ENCODE measurements at regions not wholly inside any gene's neighbourhood (a gene's known extent, or its start where the extent isn't known, plus 50 kb on each side); places are given as distances from the start of the nearest gene placed in this dataset.

DNA sequence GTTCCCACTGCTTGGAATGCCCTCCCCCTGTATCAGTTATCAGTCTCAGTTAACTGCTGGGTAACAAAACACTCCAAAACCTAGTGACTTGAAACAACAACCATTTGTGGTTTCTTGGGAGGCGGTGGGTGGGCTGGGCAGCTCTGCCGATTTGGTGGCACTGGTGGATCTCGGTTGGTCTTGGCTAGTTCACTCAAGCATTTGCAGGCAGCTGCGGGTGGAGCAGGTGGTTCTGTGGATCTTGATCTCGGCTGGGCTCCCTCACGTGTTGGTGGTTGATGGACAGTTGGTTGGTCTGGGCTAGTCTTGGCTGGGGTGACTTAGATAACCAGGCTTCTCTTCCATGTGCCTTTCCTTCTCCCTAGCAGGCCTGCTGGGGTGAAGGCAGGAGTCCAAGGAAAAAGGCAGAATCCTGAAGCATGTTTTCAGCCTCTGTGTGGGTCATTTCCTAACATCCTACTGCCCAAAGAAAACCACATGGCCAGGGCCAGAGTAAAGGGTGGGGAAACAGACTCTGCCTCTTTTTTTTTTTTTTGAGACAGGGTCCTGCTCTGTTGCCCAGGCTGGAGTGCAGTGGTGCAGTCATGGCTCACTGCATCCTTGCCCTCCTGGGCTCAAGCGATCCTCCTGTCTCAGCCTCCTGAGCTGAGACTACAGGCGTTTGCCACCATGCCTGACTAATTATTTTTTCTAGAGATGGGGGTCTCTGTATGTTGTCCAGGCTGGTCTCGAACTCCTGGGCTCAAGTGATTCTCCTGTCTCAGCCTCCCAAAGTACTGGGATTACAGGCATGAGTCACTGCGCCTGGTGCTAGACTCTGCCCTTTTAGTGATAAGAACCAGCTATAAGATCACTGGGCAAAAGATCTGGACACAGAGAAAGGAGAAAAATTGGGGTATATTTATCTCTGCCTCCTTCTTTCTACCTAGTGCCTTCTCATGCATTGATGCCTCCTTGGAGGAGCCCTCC is 183.7 kb downstream of the RGS3 start:
- no peak for FAIRE-seq

DNA sequence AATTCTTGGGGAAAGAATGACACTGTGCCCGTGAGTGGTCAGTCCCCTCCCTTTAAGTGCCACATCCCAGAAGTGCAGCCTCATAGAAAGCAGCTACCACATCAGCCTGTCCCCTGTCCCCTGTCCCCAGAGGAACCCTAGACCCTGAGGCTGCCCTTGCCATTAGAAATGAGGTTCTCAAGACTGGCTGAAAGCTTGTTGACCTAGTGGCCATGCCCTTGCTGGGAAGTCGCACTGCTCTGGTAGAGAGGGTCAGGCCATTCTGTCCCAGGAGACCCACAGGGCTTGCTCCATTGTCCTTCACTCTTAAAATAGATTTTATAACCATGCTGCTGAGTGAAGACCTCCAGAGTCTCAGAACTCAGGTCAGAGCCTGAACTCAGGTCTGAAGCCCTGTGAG is 184.5 kb downstream of the RGS3 start:
- no peak for FAIRE-seq

- no peak for FAIRE-seq
These were observed 185.1 kb downstream of the RGS3 start for GRCh38 chr9:113648586-113648985.

GRCh38 chr9:113649054-113649453 is 185.5 kb downstream of the RGS3 start:
- no peak for FAIRE-seq

DNA sequence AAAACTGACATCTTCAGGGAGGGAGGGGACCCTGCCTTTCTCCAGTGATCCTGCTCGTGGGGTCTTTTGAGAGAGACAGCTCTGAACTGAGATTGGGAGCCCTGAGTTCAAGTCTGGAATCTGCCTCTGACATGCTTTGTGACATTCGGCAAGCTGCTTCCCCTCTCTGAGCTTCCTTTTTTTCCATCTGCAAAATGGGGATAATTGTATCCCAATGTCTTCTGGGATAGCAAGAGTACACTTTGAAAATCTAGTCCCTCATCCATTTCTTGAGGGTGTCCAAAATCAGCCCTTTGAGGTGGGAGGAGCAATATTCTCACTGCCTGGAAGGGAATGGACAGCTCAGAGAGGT is 186.3 kb downstream of the RGS3 start:
- FAIRE-seq = no peak

- no peak for FAIRE-seq
These were observed 186.9 kb downstream of the RGS3 start for GRCh38 chr9:113650207-113651131.

GRCh38 chr9:113651896-113652295 is 188.4 kb downstream of the RGS3 start:
- FAIRE-seq = no peak

DNA sequence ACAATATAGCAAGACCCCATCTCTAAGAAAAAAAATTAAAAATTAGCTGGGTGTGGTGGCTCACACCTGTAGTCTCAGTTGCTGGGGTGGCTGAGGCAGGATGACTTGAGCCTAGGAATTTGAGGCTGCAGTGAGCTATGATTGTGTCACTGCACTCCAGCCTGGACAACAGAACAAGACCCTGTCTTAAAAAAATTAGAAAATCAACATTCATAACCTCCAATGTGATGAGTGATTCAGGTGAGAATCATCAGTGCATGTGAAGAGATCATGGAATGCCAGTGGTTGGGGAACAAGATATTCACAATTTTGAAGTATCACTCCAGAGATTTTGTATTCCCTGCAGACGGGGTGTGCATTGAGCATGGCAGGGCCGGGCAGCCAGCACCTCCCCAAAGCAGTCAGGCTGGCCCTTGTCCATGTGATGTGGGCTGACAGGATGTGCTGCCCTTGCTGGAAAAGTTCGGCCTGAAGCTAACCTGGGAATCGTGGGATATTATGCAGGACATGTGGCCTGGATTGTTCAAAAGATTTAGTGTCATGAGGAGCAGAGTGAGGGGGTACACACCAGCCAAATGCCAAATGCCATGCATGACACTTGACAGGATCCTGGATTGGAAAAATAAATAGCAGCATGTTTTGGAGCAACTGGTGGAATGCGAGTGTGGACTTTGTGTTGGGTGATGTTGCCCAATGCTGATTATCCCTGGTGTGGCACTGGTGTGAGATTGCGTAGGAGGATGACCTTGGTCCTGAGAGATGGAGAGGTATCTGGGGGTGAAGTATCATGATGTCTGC is 189.0 kb downstream of the RGS3 start:
- no peak for FAIRE-seq

DNA sequence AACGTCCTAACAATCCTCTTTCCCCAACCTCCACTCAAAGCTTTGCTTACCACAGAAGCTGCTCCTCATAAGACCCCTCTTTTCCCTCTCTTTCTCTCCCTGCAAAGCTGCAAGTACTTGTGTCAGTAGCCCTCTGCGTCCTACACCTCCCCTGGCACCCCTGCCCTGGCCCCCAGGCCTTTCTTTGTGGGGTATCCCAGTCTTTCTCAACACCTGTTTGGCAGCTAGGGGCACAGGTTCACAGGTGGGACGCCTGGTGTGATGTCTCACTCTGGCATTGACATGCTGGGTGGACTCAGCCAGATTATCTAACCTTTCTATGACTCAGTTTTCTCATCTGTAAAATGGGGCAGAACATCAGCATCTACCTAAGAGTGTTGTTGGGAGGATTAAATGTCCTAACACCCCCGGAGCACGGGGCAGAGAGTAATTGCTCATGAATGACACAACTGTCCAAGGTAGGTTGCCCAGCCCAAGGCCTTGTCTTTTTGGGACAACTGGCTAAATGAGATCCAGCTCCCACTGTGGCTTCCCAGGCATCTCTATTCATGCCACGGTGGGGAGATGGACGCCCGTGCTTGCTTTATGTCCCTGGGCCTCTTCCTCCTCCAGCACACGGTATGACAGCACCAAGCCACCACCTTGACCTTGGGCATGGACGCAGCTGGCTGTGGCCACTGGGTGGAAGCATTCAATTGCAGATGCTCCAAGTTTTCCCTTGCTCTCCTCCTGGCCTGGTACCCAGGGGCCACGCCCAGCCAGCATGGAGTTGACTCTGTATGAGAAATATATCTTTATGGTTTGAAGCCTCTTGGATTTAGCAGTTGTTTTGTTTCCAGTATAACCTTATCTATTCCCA is 190.4 kb downstream of the RGS3 start:
- no peak for FAIRE-seq

- FAIRE-seq = no peak
These were observed 191.3 kb downstream of the RGS3 start for GRCh38 chr9:113654605-113655428.

- FAIRE-seq = no peak
These were observed 193.5 kb downstream of the RGS3 start for GRCh38 chr9:113656771-113657670.

DNA sequence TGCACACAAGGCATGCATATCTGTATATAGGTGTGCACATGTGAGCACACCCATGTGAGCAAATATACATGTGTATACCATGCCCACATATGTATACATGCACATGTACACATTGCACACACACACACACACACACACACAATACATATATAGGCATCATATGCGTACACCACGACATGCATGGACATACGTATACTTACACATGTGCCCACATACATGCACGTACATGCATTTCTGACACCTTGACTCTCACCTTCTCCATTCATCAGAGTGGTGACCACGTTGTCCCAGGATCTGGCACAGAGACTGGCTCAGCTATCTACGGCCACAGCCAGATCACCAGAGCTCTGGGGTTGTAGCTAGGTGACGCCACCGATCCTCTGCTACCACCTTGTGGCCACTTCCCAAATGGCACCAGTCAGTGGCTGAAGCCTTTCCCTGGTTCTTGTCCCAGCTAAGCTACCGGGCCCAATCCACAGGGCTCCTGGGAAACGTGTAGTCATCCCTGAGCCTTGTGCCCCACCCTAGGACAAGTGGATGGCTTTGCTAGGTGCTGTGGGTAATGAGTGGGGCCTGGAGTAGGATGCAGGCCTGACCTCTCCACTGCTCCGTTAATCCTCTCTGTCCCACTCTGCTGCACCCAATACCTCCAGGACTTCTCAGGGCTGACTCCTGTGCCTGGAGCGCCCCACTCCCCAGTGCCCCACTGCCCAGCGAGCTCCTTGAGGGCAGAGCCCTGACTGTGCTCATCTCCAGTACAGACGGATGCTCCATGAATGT is 194.4 kb downstream of the RGS3 start:
- no peak for FAIRE-seq

- FAIRE-seq = no peak
These were observed 195.0 kb downstream of the RGS3 start for GRCh38 chr9:113658545-113658895.

- no peak for FAIRE-seq
These were observed 195.5 kb downstream of the RGS3 start for GRCh38 chr9:113659039-113659438.

GRCh38 chr9:113659740-113660139 is 196.2 kb downstream of the RGS3 start:
- no peak for FAIRE-seq

DNA sequence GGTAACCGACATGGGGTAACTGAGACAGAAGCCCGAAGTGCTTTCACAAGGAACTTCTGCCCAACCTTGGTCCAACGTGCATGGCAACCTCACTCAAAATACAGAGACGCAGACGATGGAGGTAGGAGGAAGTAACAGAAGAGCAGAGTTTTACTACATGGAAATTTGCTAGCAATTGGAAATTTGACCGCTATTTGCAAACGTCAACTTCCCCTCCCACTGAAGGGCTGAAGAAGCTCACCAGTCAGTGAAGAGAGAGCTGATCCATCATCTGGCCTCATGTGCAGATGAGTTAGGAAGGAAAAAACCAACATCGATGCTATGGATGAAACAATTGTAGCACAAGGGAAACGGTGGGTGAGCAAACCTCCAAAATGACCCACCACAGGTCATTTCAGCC is 196.7 kb downstream of the RGS3 start:
- FAIRE-seq = no peak

GRCh38 chr9:113661074-113661473 is 197.5 kb downstream of the RGS3 start:
- FAIRE-seq = no peak

DNA sequence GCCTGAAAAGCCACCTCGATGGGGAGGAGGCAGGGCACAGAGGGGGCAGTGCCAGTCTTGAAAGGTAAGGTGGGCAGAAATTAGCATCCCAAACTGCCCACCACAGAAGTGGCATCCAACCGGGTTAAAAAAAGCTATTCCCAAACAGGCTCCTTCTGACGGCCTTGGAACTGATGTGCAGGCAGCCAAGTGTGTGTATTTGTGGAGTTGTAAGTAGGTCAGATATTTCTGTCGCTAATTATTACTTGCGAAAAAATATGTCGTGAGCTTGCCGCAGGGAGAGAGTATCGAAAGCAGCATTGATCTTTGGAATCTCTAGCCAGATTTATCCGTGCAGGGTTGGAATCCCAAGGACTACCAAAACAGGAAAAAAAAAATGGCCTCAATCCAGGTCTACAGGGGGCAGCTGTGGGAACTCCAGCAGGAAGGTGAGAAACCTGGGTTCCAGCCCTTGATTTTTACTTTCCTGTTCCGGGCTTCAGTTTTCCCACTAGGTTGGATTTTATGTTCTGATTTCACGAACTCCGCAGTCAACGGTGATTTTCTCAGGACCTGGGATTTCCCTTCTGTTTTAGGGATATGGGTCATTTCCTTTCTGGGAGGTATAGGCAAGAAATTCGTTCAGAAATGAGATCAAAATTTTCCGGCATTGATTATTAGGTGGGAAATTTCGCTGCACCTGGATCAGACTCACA is 200.8 kb downstream of the RGS3 start:
- no peak for FAIRE-seq

All from endometrium (tissue), 2 donors.